ENCODE measurements at regions not wholly inside any gene's neighbourhood (a gene's known extent, or its start where the extent isn't known, plus 50 kb on each side); places are given as distances from the start of the nearest gene placed in this dataset.

GRCh38 chr11:10388101-10388500, 67.0 kb upstream of the AMPD3 start:
- DNase-seq, result no peak

- DNase-seq, result no peak
Measured at GRCh38 chr11:10388574-10388973, 66.5 kb upstream of the AMPD3 start.

- no peak for DNase-seq
Measured at GRCh38 chr11:10390375-10390774, 64.7 kb upstream of the AMPD3 start.

GRCh38 chr11:10392095-10393079, 62.7 kb upstream of the AMPD3 start:
- no peak for DNase-seq

- no peak for DNase-seq
Measured at GRCh38 chr11:10394229-10395101, 60.6 kb upstream of the AMPD3 start.

- DNase-seq, result no peak
Measured at GRCh38 chr11:10395166-10395897, 59.7 kb upstream of the AMPD3 start.

GRCh38 chr11:10396771-10397170, 58.3 kb upstream of the AMPD3 start:
- no peak for DNase-seq

- no peak for DNase-seq
Measured at GRCh38 chr11:10397226-10397987, 57.7 kb upstream of the AMPD3 start.

- no peak for DNase-seq
Measured at GRCh38 chr11:10398525-10398924, 56.5 kb upstream of the AMPD3 start.

GRCh38 chr11:10400856-10401255, 54.2 kb upstream of the AMPD3 start:
- DNase-seq, result no peak

GRCh38 chr11:10401256-10401655, 53.8 kb upstream of the AMPD3 start:
- DNase-seq, result no peak

- no peak for DNase-seq
Measured at GRCh38 chr11:10401696-10402392, 53.2 kb upstream of the AMPD3 start.

Data from CD4-positive, alpha-beta T cell treated with Interleukin-17A for 1 hour (primary cell).